GM19240 (cell line): ENCODE measurements at regions not wholly inside any gene's neighbourhood (a gene's known extent, or its start where the extent isn't known, plus 50 kb on each side); places are given as distances from the start of the nearest gene placed in this dataset.
"Not testable (repeated sequence)": the region's sequence is repeated elsewhere in the genome, so short reads cannot be mapped to it uniquely, and the experiment has no call there.

Experiments
- DNase-seq: peaks from one replicate; pipeline ENCODE4 v3.0.0; 2011; ENCODE audit warnings: low spot score; ENCODE audit not compliant: insufficient read length

GRCh38 chr2:175872721-175873120, 129.3 kb downstream of the LNPK start:
- no peak for DNase-seq

GRCh38 chr2:175872005-175872348, 130.1 kb downstream of the LNPK start:
- no peak for DNase-seq

GRCh38 chr2:175871331-175872004, 130.6 kb downstream of the LNPK start:
- no peak for DNase-seq

- DNase-seq, result no peak
These were observed 136.4 kb downstream of the LNPK start for GRCh38 chr2:175865716-175866115.

GRCh38 chr2:175864137-175864850, 137.8 kb downstream of the LNPK start:
- DNase-seq, result no peak

GRCh38 chr2:175861958-175862357, 140.1 kb downstream of the LNPK start:
- no peak for DNase-seq

- DNase-seq, result no peak
These were observed 146.1 kb downstream of the LNPK start for GRCh38 chr2:175855794-175856453.

- DNase-seq, result no peak
These were observed 146.8 kb downstream of the LNPK start for GRCh38 chr2:175855236-175855635.

GRCh38 chr2:175854665-175855064, 147.4 kb downstream of the LNPK start:
- no peak for DNase-seq

GRCh38 chr2:175854129-175854528, 147.9 kb downstream of the LNPK start:
- no peak for DNase-seq

GRCh38 chr2:175853616-175853890, 148.5 kb downstream of the LNPK start:
- DNase-seq, result no peak

- no peak for DNase-seq
These were observed 149.0 kb downstream of the LNPK start for GRCh38 chr2:175852879-175853615.

GRCh38 chr2:175847128-175847527, 154.9 kb downstream of the LNPK start:
- no peak for DNase-seq

- DNase-seq, result no peak
These were observed 157.9 kb downstream of the LNPK start for GRCh38 chr2:175844169-175844568.

GRCh38 chr2:175843625-175844024, 158.4 kb downstream of the LNPK start:
- DNase-seq, result no peak

GRCh38 chr2:175842996-175843395, 159.1 kb downstream of the LNPK start:
- no peak for DNase-seq

- not testable (repeated sequence) for DNase-seq
These were observed 161.3 kb downstream of the LNPK start for GRCh38 chr2:175840765-175841164.

GRCh38 chr2:175840256-175840655, 161.8 kb downstream of the LNPK start:
- DNase-seq, result no peak

GRCh38 chr2:175838979-175839378, 163.1 kb downstream of the LNPK start:
- no peak for DNase-seq

- no peak for DNase-seq
These were observed 165.0 kb downstream of the LNPK start for GRCh38 chr2:175837046-175837445.

- DNase-seq, result no peak
These were observed 165.7 kb downstream of the LNPK start for GRCh38 chr2:175836361-175836760.

GRCh38 chr2:175834477-175834876, 167.6 kb downstream of the LNPK start:
- DNase-seq, result no peak
